ENCODE measurements at regions not wholly inside any gene's neighbourhood (a gene's known extent, or its start where the extent isn't known, plus 50 kb on each side); places are given as distances from the start of the nearest gene placed in this dataset.

GRCh38 chr11:82355313-82355823, 378.3 kb downstream of the FAM181B start:
- Histone ChIP-seq H3K4me2 (ENCODE audit: low read depth, low read length) (no peak overlapping the region), H4K5ac (ENCODE audit: low read depth, low read length) (no peak overlapping the region), H2AK9ac (replicated peaks; ENCODE audit: low read depth, low read length, poor library complexity) (no peak overlapping the region), H3K9me3 (ENCODE audit: control insufficient read depth, insufficient read depth, low read length) (peaks cover 2% of the 10 kb centered on the region; the same call in 1 of the 2 replicates), H3K23ac (ENCODE audit: low read depth, low read length) (no peak overlapping the region), H3K4me3 (ENCODE audit: insufficient read depth, low read depth, low read length) (no peak overlapping the region), H3K79me1 (ENCODE audit: low read depth in 1 of 2, low read length in 2 of 2) (no peaks in the 10 kb centered on the region), H4K20me1 (ENCODE audit: insufficient read depth, low read length) (no peaks in the 10 kb centered on the region), H3K36me3 (ENCODE audit: control insufficient read depth, insufficient read depth, low read length) (no peaks in the 10 kb centered on the region), H3K56ac (ENCODE audit: extremely low read depth, insufficient read depth, low read length) (no peak overlapping the region), H2BK120ac (ENCODE audit: low read depth, low read length) (no peak overlapping the region), H3K4ac (ENCODE audit: low read depth, low read length) (no peak overlapping the region), H3K4me1 (ENCODE audit: control insufficient read depth, insufficient read depth, low read length) (no peaks in the 10 kb centered on the region), H3K27ac (ENCODE audit: insufficient read depth, low read length) (no peak overlapping the region), H3K9me1 (ENCODE audit: insufficient read depth, low read length) (no peaks in the 10 kb centered on the region), H4K91ac (ENCODE audit: insufficient read depth, low read depth, low read length) (no peak overlapping the region), H3K18ac (ENCODE audit: low read depth, low read length) (no peak overlapping the region), H4K8ac (ENCODE audit: low read depth in 2 of 2, low read length in 2 of 2) (no peak overlapping the region), H3K9ac (ENCODE audit: low read depth, low read length) (no peak overlapping the region), H2AFZ (replicated peaks; ENCODE audit: low read length, poor library complexity) (no peak overlapping the region), H2AK5ac (ENCODE audit: low read depth, low read length) (no peak overlapping the region), H2BK20ac (ENCODE audit: low read depth, low read length) (no peak overlapping the region), H2BK5ac (ENCODE audit: low read depth, low read length, poor library complexity, severe bottlenecking) (no peak overlapping the region), H3K14ac (replicated peaks; ENCODE audit: low read depth, low read length) (no peak overlapping the region), H2BK15ac (ENCODE audit: low read depth, low read length) (no peak overlapping the region), H3K27me3 (ENCODE audit: control insufficient read depth, insufficient read depth, low read length) (no peaks in the 10 kb centered on the region)
- POLR2A ChIA-PET (ENCODE audit: unreplicated experiment), result no interaction called here
- CTCF ChIA-PET, result no interaction called here
- dilution Hi-C loops (cut with HindIII; ENCODE audit: low sequenced_read_pairs, unreplicated experiment), result no loop called here
- ATAC-seq (ENCODE audit: low read depth) (no peak), DNase-seq (no peak)
- no CpG with 5 or more reads among the region's 5 CpGs for WGBS, 2 experiments (ENCODE audit: extremely low coverage in 2 of 2, insufficient read length in 1 of 2)
- TF ChIP-seq RFX5 (IDR thresholded peaks at IDR 0.05; ENCODE audit: low read depth, low read length) (no peak), POLR2A (IDR thresholded peaks at IDR 0.05; ENCODE audit: low read depth, low read length) (no peak), MAZ (IDR thresholded peaks at IDR 0.05; ENCODE audit: borderline replicate concordance, low read depth, low read length) (no peak), RCOR1 (IDR thresholded peaks at IDR 0.05; ENCODE audit: insufficient replicate concordance, low read length) (no peak), RAD21 (IDR thresholded peaks at IDR 0.05; ENCODE audit: low read length) (no peak), BHLHE40 (IDR thresholded peaks at IDR 0.05; ENCODE audit: low read depth, low read length) (no peak), SMC3 (IDR thresholded peaks at IDR 0.05; ENCODE audit: low read depth, low read length) (no peak), CEBPB (IDR thresholded peaks at IDR 0.05; ENCODE audit: low read depth, low read length) (no peak), FOS (IDR thresholded peaks at IDR 0.05; ENCODE audit: low read depth, low read length) (no peak), CTCF (conservative IDR thresholded peaks at IDR 0.05; ENCODE audit: low read depth, low read length) (no peak), USF2 (IDR thresholded peaks at IDR 0.05; ENCODE audit: low read depth, low read length) (no peak), MXI1 (IDR thresholded peaks at IDR 0.05; ENCODE audit: borderline replicate concordance, low read depth, low read length) (no peak), NFE2L2 (IDR thresholded peaks at IDR 0.05; ENCODE audit: low read depth, low read length) (no peak), MAFK (IDR thresholded peaks at IDR 0.05; ENCODE audit: low read depth, low read length) (no peak), CHD1 (IDR thresholded peaks at IDR 0.05; ENCODE audit: low read depth, low read length) (no peak)
- TF ChIP-seq, protein P1, sequence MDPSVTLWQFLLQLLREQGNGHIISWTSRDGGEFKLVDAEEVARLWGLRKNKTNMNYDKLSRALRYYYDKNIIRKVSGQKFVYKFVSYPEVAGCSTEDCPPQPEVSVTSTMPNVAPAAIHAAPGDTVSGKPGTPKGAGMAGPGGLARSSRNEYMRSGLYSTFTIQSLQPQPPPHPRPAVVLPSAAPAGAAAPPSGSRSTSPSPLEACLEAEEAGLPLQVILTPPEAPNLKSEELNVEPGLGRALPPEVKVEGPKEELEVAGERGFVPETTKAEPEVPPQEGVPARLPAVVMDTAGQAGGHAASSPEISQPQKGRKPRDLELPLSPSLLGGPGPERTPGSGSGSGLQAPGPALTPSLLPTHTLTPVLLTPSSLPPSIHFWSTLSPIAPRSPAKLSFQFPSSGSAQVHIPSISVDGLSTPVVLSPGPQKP (IDR thresholded peaks at IDR 0.05; ENCODE audit: borderline replicate concordance, low read depth, low read length), result no peak
- intact Hi-C loops (cut with micrococcal nuclease), result no loop called here
- no TSS peak for BruUV-seq (replicated peaks)
- in situ Hi-C loops (cut with MboI; ENCODE audit: low sequenced_read_pairs), result no loop called here
